SHP77 treated with DMSO at 0.1 percent for 48 hours (cell line): ENCODE measurements at regions not wholly inside any gene's neighbourhood (a gene's known extent, or its start where the extent isn't known, plus 50 kb on each side); places are given as distances from the start of the nearest gene placed in this dataset.
"Not testable (repeated sequence)": the region's sequence is repeated elsewhere in the genome, so short reads cannot be mapped to it uniquely, and the experiment has no call there.

ENCODE experiments used
- DNase-seq: peaks from one replicate; lab custom pipeline; 2025; lab: John Stamatoyannopoulos, UW

DNA sequence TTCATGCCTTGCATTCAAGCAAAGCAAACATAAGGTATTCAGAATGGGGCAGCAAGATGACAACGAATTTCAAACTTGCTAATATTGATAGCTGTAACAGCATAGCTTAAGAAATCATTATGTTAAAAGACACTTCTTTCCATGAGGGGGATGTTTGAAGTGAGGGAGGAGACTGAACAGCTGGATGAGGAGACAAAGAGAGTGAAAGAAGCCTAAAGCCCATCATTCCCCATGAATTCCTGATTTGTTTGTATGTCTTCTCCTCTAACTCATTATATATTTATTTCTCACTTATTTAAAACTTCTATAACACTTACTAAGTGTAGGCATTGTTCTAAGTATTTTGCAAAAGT, 125.2 kb upstream of the PBX1 start:
- no peak for DNase-seq

DNA sequence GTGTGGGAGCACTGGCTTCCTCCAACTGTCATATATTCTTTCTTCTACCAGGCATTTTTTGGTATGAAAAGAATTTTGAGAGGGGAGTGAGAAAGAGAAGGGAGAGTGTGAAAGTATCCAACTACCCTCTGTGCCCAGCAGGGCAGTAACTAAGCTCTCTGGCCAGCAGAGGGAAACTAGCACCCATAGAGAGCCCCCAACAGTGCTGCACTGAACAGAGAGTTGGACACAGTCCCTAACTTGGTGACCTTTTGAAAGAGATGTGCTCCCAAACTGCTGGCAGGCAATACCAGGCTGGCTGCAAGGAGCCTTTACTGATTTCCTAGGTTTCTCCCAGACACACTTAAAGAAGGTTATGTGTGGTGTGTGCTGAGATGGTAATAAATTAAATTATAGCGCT, 118.8 kb upstream of the PBX1 start:
- DNase-seq = peak; percentile 12

DNA sequence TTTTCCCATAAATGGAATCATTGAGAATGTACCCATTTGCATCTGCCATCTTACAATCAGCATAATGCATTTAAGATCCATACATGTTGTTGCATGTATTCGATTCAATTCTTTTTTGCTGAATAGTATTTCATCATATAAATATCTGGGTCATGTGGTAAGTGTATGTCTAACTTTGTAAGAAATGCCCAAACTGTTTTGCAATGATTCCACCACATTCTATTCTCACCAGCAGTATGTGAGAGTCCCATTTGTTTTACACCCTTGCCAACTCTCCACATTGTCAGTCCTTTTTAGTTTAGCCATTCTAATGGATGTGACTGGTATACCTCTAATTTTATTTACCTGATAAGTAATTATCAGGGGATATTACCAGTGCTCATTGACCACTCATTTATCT, 115.8 kb upstream of the PBX1 start:
- no peak for DNase-seq

DNA sequence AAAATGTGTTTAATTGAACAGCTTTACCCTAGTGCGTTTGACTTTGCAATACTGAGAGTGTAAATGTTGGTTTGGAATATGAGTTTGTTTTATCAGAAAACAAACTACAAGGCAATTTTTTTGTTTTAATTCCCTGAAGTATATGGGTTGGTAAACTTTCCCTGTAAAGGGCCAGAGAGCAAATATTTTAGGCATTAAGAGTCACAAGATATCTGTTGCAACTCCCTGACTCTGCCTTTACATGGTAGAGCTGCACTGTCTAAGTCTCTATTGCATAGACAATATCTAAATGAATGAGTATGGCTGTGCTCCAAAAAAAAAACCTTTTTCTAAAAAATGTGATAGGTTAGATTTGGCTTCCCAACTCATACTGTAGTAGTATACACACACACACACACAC, 115.1 kb upstream of the PBX1 start:
- no peak for DNase-seq

DNA sequence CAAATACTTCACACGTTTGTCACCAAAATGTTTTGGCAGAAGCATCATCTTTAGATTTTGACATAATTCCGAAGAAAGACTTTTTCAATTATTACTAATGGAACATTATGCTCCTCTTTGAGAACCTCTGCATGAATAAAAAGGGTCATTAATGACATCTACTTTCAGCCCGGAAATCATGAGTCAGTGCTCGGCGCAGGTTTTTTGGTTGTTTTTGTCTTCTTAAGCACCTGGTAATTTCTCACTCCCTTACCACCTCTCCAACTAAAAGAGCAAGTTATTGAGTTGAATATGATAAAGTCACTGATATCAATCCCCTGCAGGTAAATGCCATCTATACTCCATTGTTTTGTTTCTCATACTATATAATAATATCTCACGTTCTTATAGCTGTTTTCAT, 113.0 kb upstream of the PBX1 start:
- no peak for DNase-seq

DNA sequence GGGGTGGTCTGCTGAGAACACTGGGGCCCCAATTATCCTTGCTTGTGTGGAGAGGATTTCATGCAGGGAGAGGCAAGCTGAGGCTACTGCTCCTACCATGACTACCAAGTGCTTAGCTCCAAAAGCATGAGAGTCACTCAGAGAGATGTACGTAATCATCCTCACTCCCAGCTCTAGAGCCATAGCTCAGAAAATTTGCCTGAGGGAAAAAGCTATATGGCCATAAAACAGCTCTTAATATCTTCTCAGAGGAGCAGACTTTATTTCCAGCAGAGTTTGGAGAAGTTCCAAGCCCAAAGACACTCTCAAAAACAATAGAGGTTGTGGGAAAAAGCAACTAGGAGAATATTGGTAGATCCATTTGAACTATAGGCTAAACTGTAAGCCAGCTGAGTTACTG, 106.4 kb upstream of the PBX1 start:
- no peak for DNase-seq

DNA sequence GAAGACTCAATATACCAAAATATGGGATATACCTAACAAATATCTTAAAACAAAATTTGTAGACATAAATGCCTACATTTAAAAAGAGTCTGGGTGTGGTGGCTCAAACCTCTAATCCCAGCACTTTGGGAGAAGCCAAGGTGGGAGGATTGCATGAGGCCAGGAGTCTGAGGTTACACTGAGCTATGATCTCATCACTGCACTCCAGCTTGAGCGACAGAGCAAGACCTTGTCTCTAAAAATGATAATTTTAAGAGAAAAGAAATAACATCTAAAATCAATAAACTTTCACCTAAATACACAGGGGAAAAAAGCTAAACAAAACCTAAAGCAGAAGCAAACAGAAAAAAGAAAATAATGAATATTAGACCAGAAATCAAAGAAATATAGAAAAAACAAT, 102.7 kb upstream of the PBX1 start:
- DNase-seq = no peak

DNA sequence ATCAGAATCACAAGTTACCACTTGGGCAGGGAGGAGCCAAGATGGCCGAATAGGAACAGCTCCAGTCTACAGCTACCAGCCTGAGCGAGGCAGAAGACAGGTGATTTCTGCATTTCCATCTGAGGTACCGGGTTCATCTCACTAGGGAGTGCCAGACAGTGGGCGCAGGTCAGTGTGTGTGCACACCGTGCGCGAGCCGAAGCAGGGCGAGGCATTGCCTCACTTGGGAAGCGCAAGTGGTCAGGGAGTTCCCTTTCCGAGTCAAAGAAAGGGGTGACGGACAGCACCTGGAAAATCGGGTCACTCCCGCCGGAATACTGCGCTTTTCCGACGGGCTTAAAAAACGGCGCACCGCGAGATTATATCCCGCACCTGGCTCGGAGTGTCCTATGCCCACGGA, 99.8 kb upstream of the PBX1 start:
- not testable (repeated sequence) for DNase-seq

DNA sequence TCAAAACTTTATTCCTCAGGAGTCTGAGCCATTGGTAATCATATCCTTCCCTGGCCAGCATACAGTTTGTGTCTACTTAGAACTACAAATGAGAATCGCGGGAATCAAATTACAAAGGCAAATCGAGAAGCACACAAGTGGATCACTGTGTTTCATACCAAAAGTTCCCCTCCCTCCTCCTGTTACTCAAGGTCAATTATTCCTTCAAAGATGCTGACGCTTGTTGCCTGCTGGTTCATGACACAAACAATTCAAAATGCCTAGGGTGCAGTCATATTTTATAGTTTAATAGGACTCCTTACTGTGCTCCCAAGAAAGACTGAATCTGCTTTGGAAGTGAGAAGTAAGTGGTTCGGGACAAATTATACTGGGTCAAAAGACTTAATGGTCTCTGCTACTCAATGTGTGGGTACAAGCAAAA, 93.0 kb upstream of the PBX1 start:
- no peak for DNase-seq

DNA sequence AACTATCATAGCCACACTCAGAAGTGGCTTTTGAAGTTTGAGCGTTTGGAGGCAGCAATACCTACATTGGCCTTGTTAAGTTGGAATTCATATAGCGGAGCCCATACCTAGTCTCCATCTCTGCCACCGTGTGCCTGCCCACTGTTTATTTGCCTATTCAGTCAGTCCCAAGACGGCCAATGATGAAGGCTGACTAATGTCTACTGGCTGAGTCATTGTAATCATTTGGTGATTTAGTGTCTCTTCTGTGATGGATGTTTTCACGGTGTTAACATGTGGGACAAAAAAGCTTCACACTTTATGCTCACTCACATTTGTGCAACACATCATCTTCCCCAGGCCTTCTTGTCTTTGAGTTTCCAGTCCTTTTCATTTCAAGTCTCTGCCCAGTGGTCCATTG, 92.6 kb upstream of the PBX1 start:
- no peak for DNase-seq

DNA sequence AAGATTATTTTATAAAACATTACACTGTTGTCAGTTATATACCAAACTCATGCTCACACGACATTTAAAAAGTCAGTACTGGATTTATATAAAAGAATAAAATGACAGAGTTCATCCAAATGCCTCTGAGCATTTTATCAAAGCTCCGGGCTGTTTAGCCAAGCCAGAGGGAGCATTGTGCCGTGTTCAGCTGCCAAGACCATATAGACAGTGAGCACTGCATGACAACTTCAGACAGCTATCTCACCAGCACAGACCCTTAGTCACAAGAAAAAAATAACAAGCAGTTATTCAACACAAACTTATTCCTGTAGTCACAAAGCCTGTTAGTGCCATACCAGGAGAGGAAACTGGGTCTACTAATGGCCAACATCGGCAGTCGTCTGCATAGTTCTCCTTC, 88.0 kb upstream of the PBX1 start:
- DNase-seq = no peak

DNA sequence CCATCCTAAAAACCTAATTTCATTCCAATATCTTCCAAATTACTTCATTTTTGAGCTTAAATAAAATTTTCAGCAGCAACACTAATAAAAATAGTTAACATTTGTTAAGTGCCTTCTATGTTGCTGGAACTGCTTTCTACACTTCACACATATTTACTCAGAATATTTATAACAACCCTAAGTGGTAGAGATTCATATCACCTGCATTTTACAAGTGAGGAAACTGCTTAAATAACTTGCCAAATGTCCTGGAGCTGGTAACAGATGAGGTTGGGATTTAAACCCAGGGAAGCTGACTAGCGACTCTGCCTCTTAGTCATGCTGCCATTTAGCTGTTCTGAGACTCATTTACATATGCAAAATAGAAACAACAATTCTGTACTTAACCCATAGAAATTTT, 86.1 kb upstream of the PBX1 start:
- no peak for DNase-seq

DNA sequence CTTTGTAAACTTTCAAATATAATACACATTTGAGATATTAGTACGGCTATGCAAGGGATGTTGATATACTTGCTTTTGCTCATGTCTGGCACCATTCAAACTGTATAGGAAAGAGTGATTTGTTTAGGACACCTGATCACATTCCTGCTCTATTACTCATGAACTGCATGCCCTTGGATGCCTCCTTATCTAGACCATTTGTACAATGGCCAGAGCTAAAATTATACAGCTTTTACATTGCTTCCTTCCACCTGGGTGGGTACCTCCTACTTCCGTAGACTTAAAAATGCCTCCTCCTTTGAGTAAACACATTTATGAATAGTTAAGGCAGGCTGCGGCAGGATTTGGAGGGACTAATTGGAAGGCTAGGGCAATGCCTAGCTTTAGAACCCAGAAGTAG, 85.4 kb upstream of the PBX1 start:
- DNase-seq = no peak

DNA sequence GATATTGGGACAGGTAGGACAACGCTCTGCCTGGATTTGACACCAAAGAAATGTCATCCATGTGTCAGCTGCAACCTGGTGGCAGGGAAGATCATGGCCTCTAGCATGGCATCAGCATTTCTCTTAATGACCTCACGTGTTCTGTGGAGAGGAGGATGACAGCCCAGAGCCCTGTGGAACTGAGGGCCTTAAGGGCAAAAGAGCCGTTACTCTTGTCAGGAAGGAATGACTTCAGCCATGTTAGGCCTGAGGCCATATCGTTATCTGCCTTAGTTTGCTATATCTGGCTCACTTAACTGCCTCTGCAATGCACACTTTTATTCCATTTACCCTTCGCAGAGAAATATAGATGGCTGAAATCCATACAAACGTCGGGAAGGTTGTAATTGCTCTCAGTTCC, 83.2 kb upstream of the PBX1 start:
- DNase-seq = no peak

DNA sequence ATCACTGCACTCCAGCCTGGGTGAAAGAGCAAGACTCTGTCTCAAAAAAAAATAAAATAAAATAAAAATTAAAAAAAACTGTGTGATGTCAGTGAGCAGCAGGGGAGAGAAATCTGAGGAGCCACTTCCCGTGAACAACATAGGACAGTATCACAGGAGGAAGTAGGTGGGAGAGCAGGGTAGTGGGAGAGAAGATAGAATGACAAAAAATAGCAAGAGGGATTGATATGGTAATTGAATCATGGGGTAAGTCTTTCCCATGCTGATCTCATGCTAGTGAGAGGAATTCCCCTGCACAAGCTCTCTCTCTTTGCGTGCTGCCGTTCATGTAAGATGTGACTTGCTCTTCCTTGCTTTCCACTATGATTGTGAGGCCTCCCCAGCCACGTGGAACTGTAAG, 81.6 kb upstream of the PBX1 start:
- DNase-seq = no peak

DNA sequence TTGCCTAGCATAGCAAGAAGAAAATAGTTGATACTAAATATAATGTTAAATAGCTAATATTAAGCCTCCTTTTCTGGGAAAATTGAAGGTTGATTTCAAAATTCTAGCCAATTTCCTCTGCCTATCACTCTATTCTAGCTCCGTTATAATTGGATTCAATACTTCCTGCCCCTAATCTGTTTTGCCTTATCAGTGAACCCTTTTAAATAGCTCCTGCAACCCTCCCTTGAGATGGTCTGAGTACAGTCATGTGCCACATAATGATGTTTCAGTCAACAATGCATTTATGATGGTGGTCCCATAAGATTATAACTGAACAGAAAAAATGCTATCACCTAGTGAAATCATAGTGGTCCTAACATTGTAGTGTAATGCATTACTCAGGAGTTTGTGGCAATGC, 79.7 kb upstream of the PBX1 start:
- DNase-seq = no peak

DNA sequence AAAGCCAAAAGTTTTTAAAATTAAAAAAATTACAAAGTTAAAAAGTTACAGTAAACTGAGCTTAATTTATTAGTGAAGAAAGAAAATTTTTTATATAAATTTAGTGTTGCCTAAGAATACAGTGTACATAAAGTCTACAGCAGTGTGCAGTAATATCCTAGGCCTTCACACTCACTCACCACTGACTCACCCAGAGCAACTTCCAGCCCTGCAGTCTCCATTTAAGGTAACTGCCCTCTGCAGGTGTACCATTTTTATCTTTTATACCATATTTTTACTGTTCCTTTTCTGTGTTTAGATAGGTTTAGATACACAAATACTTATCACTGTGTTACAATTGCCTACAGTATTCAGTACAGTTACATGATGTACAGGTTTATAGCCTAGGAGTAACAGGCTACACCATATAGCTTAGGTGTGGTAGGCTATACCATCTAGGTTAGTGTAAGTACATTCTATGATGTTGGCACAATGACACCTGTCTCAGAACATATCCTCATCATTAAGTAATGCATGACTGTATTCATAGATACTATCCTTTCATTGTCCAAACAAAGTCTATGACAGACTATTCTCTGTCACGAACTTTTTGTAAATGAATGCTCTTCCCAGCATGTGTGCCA, 78.6 kb upstream of the PBX1 start:
- no peak for DNase-seq

DNA sequence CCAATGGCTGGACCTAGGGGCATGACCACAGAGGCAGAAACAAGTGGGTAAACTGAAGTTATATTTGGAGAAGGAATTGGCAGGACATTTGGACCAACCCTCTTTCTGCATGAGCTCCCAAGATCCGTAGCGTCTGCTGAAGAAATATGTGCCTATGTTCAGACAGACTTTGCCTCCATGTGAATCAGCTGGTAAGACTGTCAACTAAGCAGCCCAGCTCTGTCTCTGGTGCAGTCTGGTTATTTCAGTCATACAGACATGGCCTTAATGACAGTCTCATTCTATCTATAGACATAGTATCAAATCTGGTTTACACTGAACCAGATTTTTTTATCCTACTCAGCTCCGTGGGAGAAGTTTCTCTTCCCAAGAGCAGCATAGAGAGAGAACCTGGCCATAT, 63.1 kb upstream of the PBX1 start:
- DNase-seq = no peak

DNA sequence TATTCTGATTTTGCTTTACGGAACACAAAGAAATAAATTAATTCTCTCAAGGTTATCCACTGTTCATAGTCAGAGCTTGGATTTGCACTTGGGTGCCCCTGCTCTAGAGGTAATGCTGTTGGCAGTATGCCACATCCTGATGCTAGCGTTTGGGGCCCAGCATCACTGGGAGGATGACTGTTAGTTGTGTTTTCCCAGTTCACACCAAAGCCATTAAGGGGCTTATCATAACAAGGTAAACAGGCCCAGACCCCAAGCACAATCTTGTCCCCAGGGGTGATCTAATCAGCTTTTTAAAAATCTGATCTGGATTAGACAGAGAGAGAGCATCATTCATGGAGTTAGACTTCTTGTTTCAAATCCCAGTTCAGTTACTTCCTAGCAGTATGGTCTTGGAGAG, 60.2 kb upstream of the PBX1 start:
- no peak for DNase-seq

DNA sequence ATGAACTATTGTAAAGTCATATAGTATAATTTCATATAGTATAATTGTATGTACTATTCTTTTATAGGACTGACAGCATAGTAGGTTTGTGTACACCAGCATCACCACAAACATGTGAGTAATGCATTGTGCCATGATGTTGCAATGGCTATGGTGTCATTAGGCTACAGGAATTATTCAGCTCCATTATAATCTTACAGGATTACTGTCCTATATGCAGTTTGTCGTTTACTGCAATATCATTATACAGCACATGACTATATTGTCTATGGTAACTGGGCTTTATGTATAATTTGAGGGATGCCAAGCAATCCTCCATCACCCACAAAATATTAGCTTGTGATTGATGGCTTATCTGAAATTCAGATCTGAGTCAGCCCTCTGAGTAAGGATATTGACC, 54.2 kb upstream of the PBX1 start:
- no peak for DNase-seq
